ENCODE measurements at regions not wholly inside any gene's neighbourhood (a gene's known extent, or its start where the extent isn't known, plus 50 kb on each side); places are given as distances from the start of the nearest gene placed in this dataset.

DNA sequence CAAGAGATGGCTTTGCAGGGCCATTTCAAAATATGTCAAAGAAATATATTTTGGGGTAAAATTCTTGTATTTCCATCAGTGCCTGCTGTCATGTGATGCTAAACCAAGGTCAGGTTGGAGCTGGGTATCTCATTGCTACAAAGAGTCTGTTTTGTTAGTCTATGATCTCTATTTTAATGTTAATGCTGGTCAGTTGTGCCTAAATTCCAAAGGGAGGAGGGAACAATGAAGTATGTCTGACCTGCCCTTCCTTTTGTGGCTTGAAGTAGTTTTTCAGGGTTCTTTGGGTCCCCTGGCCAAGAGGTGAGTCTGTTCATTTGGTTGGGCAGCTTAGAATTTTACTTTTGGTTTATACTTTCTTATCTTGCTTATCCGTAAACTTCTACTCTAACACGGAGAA lies 61.6 kb upstream of the DYNAP start:
- no peak for DNase-seq
- in situ Hi-C loops (cut with MboI; ENCODE audit: low pct_unique_long_range_greater_than_20kb, low sequenced_read_pairs), result no loop called here

DNA sequence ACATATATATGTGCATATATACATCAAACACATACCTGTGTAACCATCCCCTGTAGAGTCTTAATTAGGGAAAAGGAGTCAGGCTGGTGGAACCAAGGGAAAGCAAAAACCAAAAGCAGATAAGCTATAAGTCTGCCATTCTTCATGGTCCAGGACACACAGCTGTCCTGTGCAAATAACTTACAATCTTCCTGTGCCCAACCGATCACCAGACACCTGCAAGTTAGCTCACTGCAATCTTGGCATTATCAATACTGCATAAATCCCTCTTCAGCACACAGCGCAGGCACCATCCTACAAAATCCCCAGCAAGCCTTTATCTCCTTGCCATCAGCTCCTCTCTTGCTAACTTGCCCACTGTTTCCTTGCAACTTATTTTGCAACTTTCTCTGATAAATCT lies 60.8 kb upstream of the DYNAP start:
- no peak for DNase-seq
- in situ Hi-C loops (cut with MboI; ENCODE audit: low pct_unique_long_range_greater_than_20kb, low sequenced_read_pairs), result no loop called here

DNA sequence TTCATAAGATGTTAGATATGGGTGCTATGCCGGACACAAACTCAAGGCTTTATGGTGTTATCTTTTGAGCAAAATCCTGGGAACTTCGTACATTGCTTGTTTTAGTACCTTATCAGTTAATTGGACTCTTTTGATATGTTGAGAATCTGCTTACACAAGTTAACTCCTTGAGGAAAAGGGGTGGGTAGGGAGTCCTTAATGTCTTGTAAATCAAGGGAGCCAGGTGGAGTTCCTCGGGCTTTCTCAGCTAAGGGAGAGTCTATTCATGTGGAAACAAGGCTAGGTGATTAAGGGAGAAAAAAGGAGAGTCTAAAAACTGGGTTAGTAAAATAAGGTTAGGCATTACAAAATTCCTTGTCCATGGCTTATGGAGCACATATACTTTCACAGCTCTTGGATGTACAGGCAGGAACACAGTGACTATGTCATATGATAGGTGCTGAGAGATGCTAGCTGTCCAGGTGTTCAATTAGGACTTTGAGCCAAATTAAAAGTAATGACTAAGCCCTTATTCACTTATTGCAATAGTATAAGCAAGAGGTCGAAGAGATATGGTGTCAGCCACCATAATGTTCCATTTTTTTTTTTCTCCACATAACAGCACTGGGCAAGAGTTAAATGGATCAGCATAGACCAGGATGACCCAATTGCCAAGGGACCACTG lies 59.5 kb upstream of the DYNAP start:
- no peak for DNase-seq

DNA sequence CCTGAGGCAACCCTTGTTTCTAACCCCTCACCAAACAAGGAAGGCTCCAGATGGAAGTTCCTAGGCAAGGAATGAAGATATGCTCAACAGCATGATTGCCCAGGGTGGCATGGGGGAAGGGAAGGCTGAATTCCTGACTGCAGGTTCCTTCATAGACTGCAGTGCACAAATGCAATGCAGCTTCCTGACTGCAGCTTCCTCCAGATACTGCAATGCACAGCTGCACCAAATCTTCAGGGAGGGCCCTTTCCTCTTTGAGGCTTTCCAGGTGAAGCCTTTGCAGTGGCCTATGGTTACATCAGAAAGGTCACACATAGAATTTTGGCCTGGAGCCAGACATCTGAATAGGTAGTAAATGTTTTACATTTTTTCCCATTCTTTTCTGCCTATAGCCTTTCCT lies 58.8 kb upstream of the DYNAP start:
- in situ Hi-C loops (cut with MboI; ENCODE audit: low pct_unique_long_range_greater_than_20kb, low sequenced_read_pairs), result no loop called here
- DNase-seq, result no peak

More for the DNA sequence above, 59.5 kb upstream of the DYNAP start:
- in situ Hi-C loops (cut with MboI; ENCODE audit: low pct_unique_long_range_greater_than_20kb, low sequenced_read_pairs), result no loop called here

DNA sequence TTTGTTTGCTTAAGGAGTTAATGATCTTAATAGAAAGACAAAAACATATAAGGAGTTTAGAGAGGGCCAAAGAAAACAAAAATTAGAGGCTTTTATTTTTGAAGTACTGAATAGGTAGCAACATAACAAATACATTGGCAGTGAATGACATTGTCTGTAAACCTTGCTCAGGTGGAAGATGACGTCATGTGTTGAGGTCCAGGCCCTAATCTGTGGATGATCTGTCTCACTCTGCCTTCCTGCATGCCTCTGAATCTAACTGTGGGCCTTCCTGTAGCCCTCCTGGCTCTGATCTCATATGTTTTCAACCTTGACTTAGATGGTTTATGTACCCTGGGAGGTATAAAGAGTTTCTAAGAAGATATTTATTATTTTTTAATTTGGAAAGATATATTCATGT lies 58.1 kb upstream of the DYNAP start:
- no peak for DNase-seq
- in situ Hi-C loops (cut with MboI; ENCODE audit: low pct_unique_long_range_greater_than_20kb, low sequenced_read_pairs), result no loop called here
